HUES48 (cell line): ENCODE measurements at regions not wholly inside any gene's neighbourhood (a gene's known extent, or its start where the extent isn't known, plus 50 kb on each side); places are given as distances from the start of the nearest gene placed in this dataset.
"Not testable (repeated sequence)": the region's sequence is repeated elsewhere in the genome, so short reads cannot be mapped to it uniquely, and the experiment has no call there.

Experiments
- H3K27ac ChIP-seq: one replicate; pipeline ENCODE4 v1.7.0; 2013; ENCODE audit warnings: low read depth, low read length, inconsistent platforms
- H3K27me3 ChIP-seq: 2 replicates; pipeline ENCODE4 v1.6.1; 2013; ENCODE audit warnings: mild to moderate bottlenecking, low read length; ENCODE audit not compliant: control insufficient read depth, insufficient read depth
- H3K36me3 ChIP-seq: 2 replicates; pipeline ENCODE4 v1.6.1; 2013; ENCODE audit warnings: low read length; ENCODE audit not compliant: control insufficient read depth, insufficient read depth
- H3K4me1 ChIP-seq: 2 replicates; pipeline ENCODE4 v1.6.1; 2013; ENCODE audit warnings: mild to moderate bottlenecking, low read length; ENCODE audit not compliant: control insufficient read depth, insufficient read depth
- H3K4me3 ChIP-seq: 2 replicates; pipeline ENCODE4 v1.5.1; 2013; ENCODE audit warnings: mild to moderate bottlenecking, low read depth, low read length
- H3K9ac ChIP-seq: 2 replicates; pipeline ENCODE4 v1.6.1; 2013; ENCODE audit warnings: mild to moderate bottlenecking, low read depth, low read length, moderate library complexity
- H3K9me3 ChIP-seq: 2 replicates; pipeline ENCODE4 v1.6.1; 2013; ENCODE audit warnings: low read length; ENCODE audit not compliant: control insufficient read depth, insufficient read depth

DNA sequence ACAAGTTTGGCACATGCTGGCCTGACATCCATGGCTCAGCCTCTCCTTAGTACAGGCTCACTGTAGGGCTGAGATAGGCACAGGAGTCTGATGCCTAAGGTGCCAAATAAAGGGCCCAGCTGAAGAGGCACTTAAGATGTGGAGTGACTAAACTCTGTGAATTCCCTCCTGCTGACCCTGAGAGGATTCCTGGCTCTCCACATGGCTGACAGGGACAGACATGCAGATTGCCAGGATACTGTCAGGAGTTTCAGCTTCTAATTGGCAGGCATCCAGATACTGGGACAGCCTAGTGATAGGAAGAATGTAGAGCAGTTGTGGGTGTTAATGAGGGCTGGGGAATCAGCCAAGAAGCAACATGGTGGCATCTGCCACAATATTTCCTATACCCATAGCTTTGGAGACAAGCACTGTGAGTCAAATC lies 558.7 kb downstream of the INSC start:
- H3K9me3 ChIP-seq: peaks cover 11% of the 10 kb centered on the region
- H3K4me3 ChIP-seq: no peak overlapping the region
- no peaks in the 10 kb centered on the region for H3K4me1 ChIP-seq
- H3K27ac ChIP-seq: no peak overlapping the region
- H3K9ac ChIP-seq: no peak overlapping the region
- H3K27me3 ChIP-seq: no peaks in the 10 kb centered on the region
- no peaks in the 10 kb centered on the region for H3K36me3 ChIP-seq

DNA sequence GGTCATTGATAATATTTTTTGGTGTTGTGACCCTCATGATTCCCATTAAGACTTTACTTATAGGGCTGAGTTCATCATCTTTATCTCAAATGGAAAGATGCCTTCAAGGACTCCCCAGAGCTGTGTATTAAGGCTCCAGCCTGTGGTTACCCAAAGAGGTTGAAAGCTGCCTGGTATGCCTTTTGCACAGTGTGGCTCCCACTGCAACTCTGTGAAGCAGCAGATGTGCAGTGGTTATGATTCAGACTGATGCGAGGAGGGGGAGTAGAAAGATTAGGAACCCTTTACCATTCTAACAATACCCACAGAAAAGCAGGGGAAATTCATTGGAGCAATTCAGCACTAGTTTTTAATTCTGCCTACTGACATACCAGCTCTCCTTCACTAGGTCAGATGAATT lies 560.0 kb downstream of the INSC start:
- H3K27me3 ChIP-seq: no peaks in the 10 kb centered on the region
- H3K9ac ChIP-seq: no peak overlapping the region
- H3K9me3 ChIP-seq: peaks cover 14% of the 10 kb centered on the region
- H3K27ac ChIP-seq: no peak overlapping the region
- H3K36me3 ChIP-seq: no peaks in the 10 kb centered on the region
- H3K4me3 ChIP-seq: no peak overlapping the region
- H3K4me1 ChIP-seq: no peaks in the 10 kb centered on the region

DNA sequence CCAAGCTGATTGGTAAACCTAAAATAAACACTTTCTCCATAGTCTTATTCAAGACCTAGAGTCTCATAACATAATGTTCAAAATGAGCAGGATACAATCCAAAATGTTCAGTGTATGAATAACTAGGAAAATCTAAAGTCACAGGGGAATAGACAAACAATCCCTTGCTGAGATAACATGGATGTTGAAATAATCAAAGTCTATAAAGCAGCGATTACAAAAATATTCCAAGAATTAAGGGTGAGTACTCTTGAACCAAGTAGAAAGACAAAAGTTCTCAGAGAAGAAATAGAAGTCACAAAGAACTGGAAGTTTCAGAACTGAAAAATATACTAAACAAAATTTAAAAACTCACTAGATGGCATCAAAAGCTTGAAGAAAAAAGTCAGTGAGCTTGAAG lies 561.0 kb downstream of the INSC start:
- no peak overlapping the region for H3K4me3 ChIP-seq
- no peak overlapping the region for H3K9ac ChIP-seq
- H3K4me1 ChIP-seq: no peaks in the 10 kb centered on the region
- no peaks in the 10 kb centered on the region for H3K27me3 ChIP-seq
- peaks cover 14% of the 10 kb centered on the region for H3K9me3 ChIP-seq
- no peaks in the 10 kb centered on the region for H3K36me3 ChIP-seq
- no peak overlapping the region for H3K27ac ChIP-seq

DNA sequence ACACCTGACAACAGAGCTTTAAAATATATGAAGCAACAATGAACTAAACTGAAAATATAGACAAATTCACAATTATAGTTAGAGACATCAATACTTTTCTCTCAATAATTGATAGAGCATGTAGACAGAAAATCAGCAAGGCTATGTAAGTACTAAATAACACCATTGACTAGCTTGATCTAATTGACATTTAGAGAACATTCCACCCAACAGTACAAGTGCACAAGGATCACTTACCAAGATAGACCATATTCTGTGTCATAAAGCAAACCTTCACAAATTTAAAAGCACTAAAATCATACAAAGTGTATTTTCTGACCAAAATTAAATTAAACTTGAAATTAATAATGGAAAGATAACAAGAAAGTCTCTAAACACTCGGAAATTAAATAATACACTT lies 562.5 kb downstream of the INSC start:
- Histone ChIP-seq H3K9me3 (peaks cover 14% of the 10 kb centered on the region), H3K4me3 (no peak overlapping the region)

DNA sequence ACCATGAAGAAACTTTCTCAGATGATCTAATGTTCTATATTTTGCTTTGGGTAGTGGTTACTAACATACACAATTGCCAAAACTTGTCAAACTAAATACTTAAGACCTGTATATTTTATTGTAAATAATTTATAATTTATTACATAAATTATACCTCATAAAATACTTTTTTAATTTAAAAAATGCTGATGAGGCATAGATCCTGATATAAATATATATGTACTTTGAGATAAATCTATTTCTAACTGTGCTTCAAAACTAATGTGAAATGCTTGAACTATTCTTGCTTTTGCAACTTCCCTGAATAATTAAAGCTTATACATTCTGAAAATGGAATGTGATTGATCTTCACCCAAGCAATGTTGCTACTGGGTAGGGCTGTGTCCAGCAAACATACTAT lies 568.8 kb downstream of the INSC start:
- H3K4me1 ChIP-seq: no peaks in the 10 kb centered on the region
- H3K4me3 ChIP-seq: no peak overlapping the region
- no peak overlapping the region for H3K9ac ChIP-seq
- H3K27ac ChIP-seq: no peak overlapping the region
- H3K36me3 ChIP-seq: no peaks in the 10 kb centered on the region
- H3K9me3 ChIP-seq: 0 out of 2 replicates have a peak, but pooled peaks cover 2% of the 10 kb centered on the region
- H3K27me3 ChIP-seq: no peaks in the 10 kb centered on the region

More for the DNA sequence above, 562.5 kb downstream of the INSC start:
- H3K27me3 ChIP-seq: no peaks in the 10 kb centered on the region
- no peak overlapping the region for H3K9ac ChIP-seq
- H3K27ac ChIP-seq: no peak overlapping the region
- no peaks in the 10 kb centered on the region for H3K36me3 ChIP-seq
- H3K4me1 ChIP-seq: no peaks in the 10 kb centered on the region

DNA sequence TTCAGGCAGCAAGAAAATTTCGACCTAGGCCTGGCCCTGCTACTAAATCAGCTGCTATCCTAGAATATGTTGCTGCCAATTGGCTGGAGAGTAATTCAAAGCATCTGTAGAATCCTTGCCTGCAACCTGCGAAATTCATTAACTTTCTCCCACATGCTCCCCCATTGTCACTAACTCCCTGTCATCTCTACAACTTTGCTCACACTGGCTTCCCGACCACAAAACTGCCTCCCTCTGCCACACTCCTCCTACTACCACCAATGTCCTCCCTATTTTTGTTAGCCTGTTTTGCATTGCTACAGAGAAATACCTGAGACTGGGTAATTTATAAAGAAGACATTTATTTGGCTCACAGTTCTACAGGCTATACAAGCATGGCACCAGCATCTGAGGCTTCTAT lies 570.6 kb downstream of the INSC start:
- no peak overlapping the region for H3K9ac ChIP-seq
- H3K4me1 ChIP-seq: no peaks in the 10 kb centered on the region
- H3K36me3 ChIP-seq: no peaks in the 10 kb centered on the region
- H3K9me3 ChIP-seq: no peaks in the 10 kb centered on the region
- H3K27me3 ChIP-seq: no peaks in the 10 kb centered on the region
- H3K4me3 ChIP-seq: no peak overlapping the region
- no peak overlapping the region for H3K27ac ChIP-seq

DNA sequence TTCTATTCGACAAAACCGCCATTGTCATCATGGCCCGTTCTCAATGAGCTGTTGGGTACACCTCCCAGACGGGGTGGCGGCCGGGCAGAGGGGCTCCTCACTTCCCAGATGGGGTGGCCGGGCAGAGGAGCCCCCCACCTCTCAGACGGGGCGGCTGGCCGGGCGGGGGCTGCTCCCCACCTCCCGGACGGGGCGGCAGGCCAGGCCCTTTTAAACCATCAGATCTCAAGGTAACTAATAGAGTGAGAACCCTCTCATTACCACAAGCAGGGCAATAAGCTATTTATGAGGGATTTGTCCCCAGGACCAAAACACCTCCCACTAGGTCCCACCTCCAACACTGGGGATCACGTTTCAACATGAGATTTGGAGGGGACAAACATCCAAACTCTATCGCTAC lies 571.5 kb downstream of the INSC start:
- H3K27me3 ChIP-seq, H3K4me3 ChIP-seq, H3K4me1 ChIP-seq, H3K27ac ChIP-seq, H3K9me3 ChIP-seq, H3K9ac ChIP-seq, H3K36me3 ChIP-seq: not testable (repeated sequence)

DNA sequence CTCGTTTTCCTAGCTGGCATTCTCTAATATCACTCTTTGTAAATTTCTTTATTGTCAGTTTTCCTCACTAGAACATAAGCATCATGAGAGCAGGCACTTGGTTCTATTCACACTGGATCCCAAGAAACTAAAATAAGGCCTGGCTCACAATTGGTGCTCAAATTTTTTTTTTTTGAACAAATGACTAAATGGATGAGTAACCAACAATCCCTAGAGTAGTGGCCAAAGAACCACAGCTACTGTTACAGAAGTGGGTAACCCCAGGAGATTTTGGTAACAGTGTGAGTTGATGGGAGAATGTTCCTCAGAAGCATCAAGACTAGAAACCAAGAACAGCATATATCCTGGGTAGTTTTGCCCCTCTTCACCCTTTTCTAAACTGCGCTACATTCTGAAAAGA lies 572.6 kb downstream of the INSC start:
- H3K27me3 ChIP-seq: no peaks in the 10 kb centered on the region
- H3K4me1 ChIP-seq: no peaks in the 10 kb centered on the region
- H3K9me3 ChIP-seq: no peaks in the 10 kb centered on the region
- no peak overlapping the region for H3K27ac ChIP-seq
- H3K36me3 ChIP-seq: no peaks in the 10 kb centered on the region
- H3K9ac ChIP-seq: no peak overlapping the region
- H3K4me3 ChIP-seq: no peak overlapping the region

DNA sequence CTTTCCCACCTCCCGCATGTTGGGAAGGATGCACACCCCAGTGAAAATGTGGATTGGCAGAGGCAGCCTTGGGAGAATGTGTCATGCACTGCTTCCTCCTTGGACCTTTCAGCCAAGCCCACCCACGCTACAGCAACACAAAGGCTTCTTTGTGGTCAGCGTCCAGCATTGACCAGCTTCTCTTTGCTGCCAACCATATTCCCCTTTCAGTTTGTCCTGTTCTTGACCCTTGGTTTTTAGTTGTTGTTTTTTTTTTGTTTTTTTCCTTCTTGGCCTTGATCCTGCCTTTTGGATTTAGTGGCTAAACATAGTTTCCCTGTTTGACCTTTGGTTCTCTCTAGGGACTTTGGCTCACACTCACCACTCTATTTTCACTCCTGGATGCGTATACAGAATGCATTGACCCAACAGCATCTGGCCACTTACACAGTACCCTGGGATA lies 573.6 kb downstream of the INSC start:
- H3K4me1 ChIP-seq: no peaks in the 10 kb centered on the region
- H3K27me3 ChIP-seq: no peaks in the 10 kb centered on the region
- no peak overlapping the region for H3K4me3 ChIP-seq
- no peak overlapping the region for H3K27ac ChIP-seq
- no peak overlapping the region for H3K9ac ChIP-seq
- no peaks in the 10 kb centered on the region for H3K36me3 ChIP-seq
- no peaks in the 10 kb centered on the region for H3K9me3 ChIP-seq

DNA sequence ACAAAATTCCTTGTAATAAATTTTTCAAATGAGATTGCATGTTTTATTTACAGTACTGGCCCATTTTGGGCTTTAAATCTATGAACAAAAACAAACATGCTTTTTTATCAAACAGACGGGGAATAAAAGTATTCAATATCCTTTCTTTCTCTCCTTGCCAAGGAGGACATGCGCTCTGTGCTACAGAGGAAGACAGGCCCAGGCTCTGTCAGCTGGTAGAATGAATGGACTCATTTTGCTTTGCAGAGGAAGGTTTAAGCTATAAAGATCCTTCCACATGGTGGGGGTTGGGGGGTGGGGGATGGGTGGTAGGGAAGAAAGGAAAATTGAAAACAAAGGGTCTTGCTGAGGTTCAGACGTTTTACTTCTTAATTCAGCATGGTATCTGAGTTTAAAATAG lies 575.6 kb downstream of the INSC start:
- H3K9me3 ChIP-seq: no peaks in the 10 kb centered on the region
- no peak overlapping the region for H3K9ac ChIP-seq
- no peaks in the 10 kb centered on the region for H3K27me3 ChIP-seq
- H3K4me3 ChIP-seq: no peak overlapping the region
- no peak overlapping the region for H3K27ac ChIP-seq
- no peaks in the 10 kb centered on the region for H3K4me1 ChIP-seq
- H3K36me3 ChIP-seq: no peaks in the 10 kb centered on the region

DNA sequence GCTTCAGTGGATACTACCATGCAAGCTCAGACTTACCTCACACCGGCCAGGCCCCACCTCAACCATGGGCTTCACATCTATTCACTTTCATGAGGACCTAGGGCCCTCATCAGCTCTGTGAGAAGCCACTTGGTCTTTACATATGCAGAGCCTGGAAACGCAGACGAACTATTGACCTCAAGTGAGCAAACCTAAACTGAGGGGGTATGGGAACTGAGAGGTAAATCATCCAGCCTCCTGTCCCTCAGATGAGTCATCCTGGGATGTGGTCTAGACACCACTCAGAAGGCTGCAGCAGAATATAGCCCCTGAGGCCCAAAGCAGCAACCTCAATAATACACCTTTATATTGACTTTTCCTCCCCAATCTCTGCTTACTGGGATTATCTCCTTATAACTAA lies 578.0 kb downstream of the INSC start:
- Histone ChIP-seq H3K9me3 (no peaks in the 10 kb centered on the region), H3K9ac (no peak overlapping the region), H3K4me3 (no peak overlapping the region), H3K4me1 (no peaks in the 10 kb centered on the region), H3K27me3 (no peaks in the 10 kb centered on the region), H3K27ac (no peak overlapping the region), H3K36me3 (no peaks in the 10 kb centered on the region)

DNA sequence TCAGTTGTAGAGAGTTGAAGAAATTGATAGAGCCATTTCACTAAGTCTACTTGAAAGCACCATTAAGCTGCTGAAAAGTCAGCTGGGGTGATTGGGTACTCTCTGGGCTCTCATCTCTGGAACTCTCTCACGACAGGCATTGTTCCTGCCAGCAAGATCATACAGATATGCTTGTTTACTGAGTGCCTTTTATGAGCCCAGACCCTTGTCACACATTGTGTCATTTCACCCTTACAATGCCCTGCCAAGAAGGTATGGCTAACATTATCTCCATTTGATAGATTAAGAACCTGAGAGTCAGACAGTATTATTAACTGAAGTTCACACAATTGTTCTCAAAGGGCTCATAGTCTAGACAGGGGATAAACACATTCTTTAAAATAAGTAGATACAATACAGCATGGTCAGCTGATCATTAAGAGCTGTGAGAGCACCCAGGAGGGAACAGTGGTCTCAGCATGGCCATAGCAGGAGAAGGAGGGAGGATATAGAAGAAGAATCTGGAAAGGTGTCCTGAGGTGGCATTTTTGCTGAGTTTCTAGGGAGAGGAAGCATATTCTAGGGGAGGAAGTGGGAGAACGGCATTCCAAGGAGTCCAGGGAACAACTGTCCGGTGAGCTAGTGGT lies 580.5 kb downstream of the INSC start:
- Histone ChIP-seq H3K36me3 (no peaks in the 10 kb centered on the region), H3K9ac (no peak overlapping the region), H3K27me3 (no peaks in the 10 kb centered on the region), H3K4me3 (no peak overlapping the region), H3K4me1 (no peaks in the 10 kb centered on the region), H3K27ac (peak overlapping the region; percentile 9), H3K9me3 (no peaks in the 10 kb centered on the region)
